Raji (cell line): ENCODE measurements at regions not wholly inside any gene's neighbourhood (a gene's known extent, or its start where the extent isn't known, plus 50 kb on each side); places are given as distances from the start of the nearest gene placed in this dataset.

ENCODE experiments used
- POLR2A ChIP-seq: IDR thresholded peaks from 2 replicates; pipeline ENCODE4 v1.6.1; 2011; ENCODE audit warnings: low read depth, low read length, control low read depth; ENCODE audit not compliant: insufficient read depth

- TF ChIP-seq POLR2A: no peak
Measured at GRCh38 chr5:123755653-123756317, 243.8 kb downstream of the CSNK1G3 start.

GRCh38 chr5:123754908-123755307 is 242.9 kb downstream of the CSNK1G3 start:
- no peak for TF ChIP-seq POLR2A

DNA sequence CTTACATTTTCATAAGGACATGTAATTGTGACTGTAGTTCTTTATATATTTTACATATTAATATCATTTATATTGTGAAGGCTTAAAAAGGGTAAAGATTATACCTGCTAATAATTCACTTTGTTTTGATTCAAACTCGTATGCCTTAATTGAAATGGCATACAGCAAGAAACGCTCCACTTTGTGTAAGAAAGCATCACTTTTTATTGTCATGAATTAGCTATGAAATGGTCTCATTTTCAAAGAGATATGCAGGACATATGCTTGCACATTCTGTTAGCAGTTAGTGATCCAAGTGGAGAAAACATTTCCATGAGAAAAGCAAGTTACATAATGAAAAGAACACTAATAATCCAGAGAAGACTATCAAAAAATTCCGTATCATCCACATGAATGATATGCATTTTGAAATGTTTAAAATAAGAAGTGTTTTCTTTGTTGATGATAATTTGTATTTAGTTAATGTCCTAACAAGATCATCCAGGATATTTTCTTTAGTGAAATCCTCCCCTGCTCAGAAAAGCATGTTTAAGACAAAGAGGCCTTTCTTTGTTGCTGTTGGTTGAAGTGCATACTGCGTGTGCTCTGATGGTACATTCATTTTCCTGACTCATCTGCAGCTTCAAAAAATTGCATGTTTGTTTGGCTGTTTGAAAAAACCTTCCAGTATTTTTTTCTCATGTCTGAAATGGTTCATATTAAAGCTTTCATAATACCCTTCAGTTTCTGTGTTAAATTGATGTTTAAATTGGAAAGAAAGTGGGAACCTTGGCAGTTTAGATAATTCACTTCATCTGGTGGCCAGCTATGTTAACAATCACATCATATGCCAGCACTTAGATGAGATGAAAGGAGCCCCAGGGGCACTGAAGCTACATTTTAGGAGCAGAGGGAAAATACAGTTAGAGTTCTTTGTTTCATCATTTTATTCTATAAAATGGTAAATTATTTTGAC is 242.2 kb downstream of the CSNK1G3 start:
- no peak for TF ChIP-seq POLR2A

DNA sequence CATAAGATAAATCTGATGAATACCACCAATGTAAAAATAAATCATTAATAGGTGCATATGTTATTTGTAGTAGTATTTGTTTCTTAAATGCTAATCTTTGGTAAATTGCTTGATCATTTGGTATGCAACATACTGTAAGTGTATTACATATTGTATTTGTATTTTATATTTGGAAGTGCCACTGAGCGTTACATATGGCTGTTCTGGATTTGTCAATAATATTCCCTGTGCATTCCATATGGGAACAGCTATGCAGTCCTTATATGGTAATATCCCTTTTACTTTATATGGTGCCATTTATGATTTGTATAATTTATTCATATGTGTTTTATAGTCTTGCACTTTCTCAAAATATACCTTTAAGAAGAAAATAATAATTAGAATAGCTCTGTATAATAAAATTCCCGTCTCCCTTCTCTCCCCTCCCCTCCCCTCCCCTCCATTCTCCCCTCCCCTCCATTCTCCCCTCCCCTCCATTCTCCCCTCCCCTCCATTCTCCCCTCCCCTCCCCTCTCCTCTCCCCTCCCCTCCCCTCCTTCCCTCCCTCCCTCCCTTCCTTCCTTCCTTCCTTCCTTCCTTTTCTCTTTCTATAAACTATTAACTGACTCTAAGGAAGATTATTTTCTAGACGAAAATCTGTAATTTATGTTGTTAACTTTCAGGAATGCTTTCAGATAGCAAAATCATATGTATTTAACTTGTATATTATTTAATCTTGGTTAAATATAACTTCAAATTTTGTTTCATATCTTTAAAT is 241.4 kb downstream of the CSNK1G3 start:
- TF ChIP-seq POLR2A: no peak

DNA sequence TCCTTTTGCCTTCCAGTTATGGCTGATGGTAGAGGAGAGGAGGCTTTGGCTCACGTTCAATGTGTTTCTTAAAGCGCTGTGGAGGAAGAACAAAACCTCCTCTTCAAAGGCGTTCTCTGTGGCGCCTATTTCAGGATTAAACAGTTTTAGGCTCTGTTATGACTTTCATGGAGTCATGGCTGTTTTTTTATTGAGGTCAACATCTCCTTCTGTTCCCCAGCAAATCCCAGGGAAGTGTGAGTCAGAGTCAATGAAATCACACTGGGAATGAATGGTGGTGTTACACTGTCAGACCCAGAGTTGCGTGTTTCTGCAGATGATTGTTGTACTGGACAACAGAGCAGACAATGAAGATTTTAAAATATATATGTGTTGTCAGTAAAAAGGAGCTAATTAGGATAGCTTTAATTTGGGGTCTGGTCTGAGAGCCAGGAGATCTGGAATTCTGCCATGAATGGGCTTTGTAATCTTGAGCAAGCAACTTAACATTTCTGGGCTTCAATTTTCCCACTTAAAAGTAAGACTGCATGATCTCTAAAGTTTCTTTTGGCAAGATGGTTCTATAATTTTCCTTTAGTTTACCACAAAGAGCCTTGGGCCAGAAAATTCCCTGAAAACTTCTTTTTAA is 240.7 kb downstream of the CSNK1G3 start:
- TF ChIP-seq POLR2A: no peak

DNA sequence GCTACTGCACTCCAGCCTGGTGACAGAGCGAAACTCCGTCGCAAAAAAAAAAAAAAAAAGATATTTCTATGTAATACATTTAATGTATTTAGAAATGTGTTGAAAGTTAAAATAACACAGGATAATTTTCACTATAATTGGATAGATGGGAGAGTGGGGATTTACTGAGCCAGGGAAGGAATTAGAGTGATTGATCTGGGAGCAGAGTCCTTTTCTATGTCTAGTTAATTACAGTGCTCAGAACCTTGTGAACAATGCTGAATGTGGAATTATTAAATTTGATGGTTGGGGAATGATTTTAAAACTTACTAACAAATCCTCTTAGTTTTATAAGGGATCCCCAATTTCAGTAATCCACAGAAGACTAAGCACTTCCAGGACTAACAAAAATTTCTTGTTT is 239.7 kb downstream of the CSNK1G3 start:
- no peak for TF ChIP-seq POLR2A

DNA sequence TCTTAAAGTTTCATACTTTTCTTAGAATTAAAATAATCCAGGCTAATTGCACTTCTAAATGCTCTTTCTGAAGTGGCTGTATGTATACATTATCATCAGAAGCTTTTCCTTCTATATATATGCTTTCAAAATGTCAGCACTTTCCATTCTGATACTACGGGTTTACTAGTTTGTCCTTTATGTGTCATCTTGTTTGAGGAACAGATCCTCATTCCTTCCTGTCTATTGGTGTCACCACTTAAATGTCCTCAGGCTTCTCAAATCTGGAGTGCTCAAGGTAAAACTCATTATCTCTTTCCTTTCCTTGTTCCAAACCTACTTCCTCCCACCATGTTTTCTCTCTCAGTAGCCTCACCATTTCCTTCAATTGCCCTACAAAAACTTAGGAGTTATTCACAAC is 236.3 kb downstream of the CSNK1G3 start:
- TF ChIP-seq POLR2A: no peak

DNA sequence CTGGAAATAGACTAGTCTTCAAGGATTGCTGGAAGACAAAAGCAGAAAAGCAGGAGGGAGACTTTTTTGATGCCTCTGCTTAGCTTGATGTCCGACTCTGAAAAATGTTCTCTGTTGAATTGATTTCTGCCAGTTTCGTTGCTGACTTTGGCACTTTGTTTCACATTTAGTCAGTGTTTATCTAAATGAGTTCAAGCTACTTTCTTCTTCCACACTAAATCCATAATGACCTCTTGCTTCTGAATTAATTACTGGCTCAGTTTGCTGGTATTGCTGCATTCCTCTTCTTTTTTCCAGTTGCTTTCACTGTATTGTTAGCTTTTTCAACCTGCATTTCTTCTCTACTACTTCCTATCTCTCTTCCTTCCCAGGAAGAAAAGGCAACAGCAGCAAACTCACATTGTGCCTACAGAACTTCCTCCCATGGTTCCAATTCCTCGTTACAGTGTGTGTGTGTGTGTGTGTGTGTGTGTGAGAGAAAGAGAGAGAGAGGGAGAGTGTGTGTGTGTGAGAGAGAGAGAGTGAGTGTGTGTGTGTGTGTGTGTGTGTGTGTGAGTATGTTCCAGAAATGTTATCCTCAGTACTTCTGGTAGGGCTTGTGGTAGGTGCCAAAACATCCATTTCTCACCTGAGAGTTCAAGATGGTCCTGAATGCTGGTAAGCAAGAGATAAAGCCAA is 234.8 kb downstream of the CSNK1G3 start:
- no peak for TF ChIP-seq POLR2A

GRCh38 chr5:123743990-123744583 is 232.1 kb downstream of the CSNK1G3 start:
- TF ChIP-seq POLR2A: no peak

GRCh38 chr5:123735384-123735783 is 223.4 kb downstream of the CSNK1G3 start:
- TF ChIP-seq POLR2A: no peak

- no peak for TF ChIP-seq POLR2A
Measured at GRCh38 chr5:123732257-123732656, 220.3 kb downstream of the CSNK1G3 start.

GRCh38 chr5:123722451-123722850 is 210.5 kb downstream of the CSNK1G3 start:
- TF ChIP-seq POLR2A: no peak

- no peak for TF ChIP-seq POLR2A
Measured at GRCh38 chr5:123721675-123722276, 209.8 kb downstream of the CSNK1G3 start.

GRCh38 chr5:123720955-123721354 is 209.0 kb downstream of the CSNK1G3 start:
- no peak for TF ChIP-seq POLR2A
